Mesenchymal stem cell (in vitro differentiated cells and primary cell): ENCODE measurements at regions not wholly inside any gene's neighbourhood (a gene's known extent, or its start where the extent isn't known, plus 50 kb on each side); places are given as distances from the start of the nearest gene placed in this dataset.

ENCODE experiments used
- DNase-seq: peaks from one replicate; pipeline ENCODE4 v3.0.0-alpha.2; 2013
- H2AFZ ChIP-seq: one replicate; pipeline ENCODE4 v1.6.1; 2013; ENCODE audit warnings: low read depth, mild to moderate bottlenecking, control low read depth, inconsistent platforms, low read length, moderate library complexity
- H2AK5ac ChIP-seq: 2 replicates; pipeline ENCODE4 v1.6.1; 2013; ENCODE audit warnings: low read length, moderate library complexity, mild to moderate bottlenecking, inconsistent platforms; ENCODE audit not compliant: severe bottlenecking
- H2BK120ac ChIP-seq: one replicate; pipeline ENCODE4 v1.6.1; 2013; ENCODE audit warnings: low read depth, mild to moderate bottlenecking, inconsistent platforms, low read length, moderate library complexity
- H2BK12ac ChIP-seq, 2 experiments: one replicate each; pipeline ENCODE4 v1.6.1; 2013; ENCODE audit warnings: inconsistent platforms in 2 of 2, low read length in 2 of 2, mild to moderate bottlenecking in 2 of 2, moderate library complexity in 2 of 2, control low read depth in 1 of 2
- H2BK15ac ChIP-seq: one replicate; pipeline ENCODE4 v1.6.1; 2013; ENCODE audit warnings: mild to moderate bottlenecking, low read depth, inconsistent platforms; ENCODE audit not compliant: poor library complexity, severe bottlenecking
- H2BK5ac ChIP-seq: 2 replicates; pipeline ENCODE4 v1.6.1; 2013; ENCODE audit warnings: low read depth, mild to moderate bottlenecking, low read length, control low read depth, inconsistent platforms; ENCODE audit not compliant: poor library complexity, severe bottlenecking
- H3K14ac ChIP-seq, 2 experiments: one replicate each; pipeline ENCODE4 v1.6.1; 2013; ENCODE audit warnings: inconsistent platforms in 2 of 2, low read length in 2 of 2, control low read depth in 1 of 2, mild to moderate bottlenecking in 1 of 2, moderate library complexity in 1 of 2
- H3K18ac ChIP-seq, 2 experiments: one replicate each; pipeline ENCODE4 v1.6.1; 2013; ENCODE audit warnings: inconsistent platforms in 2 of 2, low read length in 2 of 2, control low read depth in 1 of 2, low read depth in 1 of 2, mild to moderate bottlenecking in 1 of 2
- H3K23ac ChIP-seq, 2 experiments: one replicate each; pipeline ENCODE4 v1.6.1; 2013; ENCODE audit warnings: inconsistent platforms in 2 of 2, low read length in 2 of 2, mild to moderate bottlenecking in 2 of 2, moderate library complexity in 2 of 2, control low read depth in 1 of 2
- H3K27ac ChIP-seq: 2 replicates; pipeline ENCODE4 v1.5.1; 2013; ENCODE audit warnings: mild to moderate bottlenecking, moderate library complexity, low read length, control low read depth, inconsistent platforms; ENCODE audit not compliant: poor library complexity, severe bottlenecking
- H3K27me3 ChIP-seq, 2 experiments: 2 replicates each; pipeline versions ENCODE4 v1.6.1 to v1.7.0; 2013; ENCODE audit warnings: low read length in 2 of 2, mild to moderate bottlenecking in 2 of 2, moderate library complexity in 2 of 2, control low read depth in 1 of 2, inconsistent platforms in 1 of 2; ENCODE audit not compliant: control insufficient read depth in 1 of 2, insufficient read depth in 1 of 2
- H3K36me3 ChIP-seq, 2 experiments: 2 replicates each; pipeline versions ENCODE4 v1.6.1 to v1.7.0; 2013; ENCODE audit warnings: low read length in 2 of 2, control low read depth in 1 of 2, inconsistent platforms in 1 of 2, low read depth in 1 of 2, mild to moderate bottlenecking in 1 of 2; ENCODE audit not compliant: insufficient read depth in 2 of 2, control insufficient read depth in 1 of 2
- H3K4ac ChIP-seq, 2 experiments: one replicate each; pipeline ENCODE4 v1.6.1; 2013; ENCODE audit warnings: inconsistent platforms in 2 of 2, low read length in 2 of 2, mild to moderate bottlenecking in 2 of 2, moderate library complexity in 2 of 2, control low read depth in 1 of 2, low read depth in 1 of 2
- H3K4me1 ChIP-seq: 2 replicates; pipeline ENCODE4 v1.6.1; 2013; ENCODE audit warnings: low read depth, low read length, control low read depth; ENCODE audit not compliant: control insufficient read depth, insufficient read depth
- H3K4me2 ChIP-seq: 2 replicates; pipeline ENCODE4 v1.6.1; 2013; ENCODE audit warnings: low read length, mild to moderate bottlenecking, inconsistent platforms; ENCODE audit not compliant: poor library complexity, severe bottlenecking
- H3K4me3 ChIP-seq, 2 experiments: 2 replicates each; pipeline versions ENCODE4 v1.5.1 to v1.7.0; 2013; ENCODE audit warnings: low read length in 2 of 2, mild to moderate bottlenecking in 2 of 2, control low read depth in 1 of 2, low read depth in 1 of 2; ENCODE audit not compliant: insufficient read depth in 1 of 2
- H3K79me1 ChIP-seq: replicated peaks from 2 replicates; pipeline ENCODE4 v1.6.1; 2013; ENCODE audit warnings: mild to moderate bottlenecking, control low read depth, low read length, inconsistent platforms; ENCODE audit not compliant: poor library complexity, severe bottlenecking
- H3K9ac ChIP-seq: 2 replicates; pipeline ENCODE4 v1.7.0; 2013; ENCODE audit warnings: mild to moderate bottlenecking, low read length, moderate library complexity
- H3K9me3 ChIP-seq: 2 replicates; pipeline ENCODE4 v1.7.0; 2013; ENCODE audit warnings: mild to moderate bottlenecking, low read length; ENCODE audit not compliant: control insufficient read depth
- H4K8ac ChIP-seq: one replicate; pipeline ENCODE4 v1.6.1; 2013; ENCODE audit warnings: inconsistent platforms, mild to moderate bottlenecking, low read length, moderate library complexity
- H4K91ac ChIP-seq: one replicate; pipeline ENCODE4 v1.6.1; 2013; ENCODE audit warnings: mild to moderate bottlenecking, low read length, inconsistent platforms
- WGBS: methylation state at CpG from one replicate; pipeline ENCODE4 v1.1.7; 2013; ENCODE audit warnings: mixed read lengths; 5-methylcytosine and 5-hydroxymethylcytosine counted together

- Histone ChIP-seq H3K9ac (no peak overlapping the region), H3K18ac (no peak overlapping the region), H2BK15ac (no peak overlapping the region), H3K4ac (no peak overlapping the region), H2AFZ (no peak overlapping the region), H2AK5ac (no peak overlapping the region), H2BK12ac (no peak overlapping the region), H3K27me3 (no peaks in the 10 kb centered on the region), H2BK120ac (no peak overlapping the region), H3K9me3 (no peaks in the 10 kb centered on the region), H3K23ac (no peak overlapping the region), H3K14ac (no peak overlapping the region), H3K4me2 (no peak overlapping the region), H3K4me3 (no peak overlapping the region), H3K4me1 (no peaks in the 10 kb centered on the region), H4K8ac (no peak overlapping the region), H3K27ac (no peak overlapping the region), H4K91ac (no peak overlapping the region), H3K79me1 (no peaks in the 10 kb centered on the region), H2BK5ac (no peak overlapping the region), H3K36me3 (no peaks in the 10 kb centered on the region)
- DNase-seq: no peak
- WGBS: 65% methylated on average over 2 of the region's 3 CpGs
Measured at GRCh38 chr7:97512441-97513207, 219.3 kb upstream of the TAC1 start.

DNA sequence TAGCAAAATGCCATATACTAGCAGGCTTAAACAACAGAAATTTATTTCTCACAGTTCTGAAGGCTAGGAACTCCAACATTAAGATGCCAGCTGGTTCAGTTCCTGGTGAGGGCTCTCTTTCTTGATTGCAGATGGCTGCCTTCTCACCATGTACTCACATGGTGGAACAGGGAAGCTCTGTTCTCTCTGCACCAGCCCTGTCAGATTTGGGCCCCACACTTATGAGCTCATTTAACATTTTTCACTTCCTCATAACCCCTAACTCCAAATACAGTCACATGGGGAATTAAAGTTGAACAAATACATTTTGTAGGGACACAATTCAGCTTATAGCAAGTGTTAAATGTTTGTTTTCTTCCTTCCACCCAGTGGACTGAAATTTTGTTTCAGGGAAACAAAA lies 218.6 kb upstream of the TAC1 start:
- no peak overlapping the region for H3K4me2 ChIP-seq
- H4K8ac ChIP-seq: no peak overlapping the region
- H3K79me1 ChIP-seq: no peaks in the 10 kb centered on the region
- no peak overlapping the region for H3K4ac ChIP-seq
- no peaks in the 10 kb centered on the region for H3K4me1 ChIP-seq
- H3K23ac ChIP-seq: no peak overlapping the region
- no peak overlapping the region for H2AFZ ChIP-seq
- H2BK15ac ChIP-seq: no peak overlapping the region
- H3K18ac ChIP-seq: no peak overlapping the region
- no peak overlapping the region for H2BK120ac ChIP-seq
- H2BK5ac ChIP-seq: no peak overlapping the region
- H2BK12ac ChIP-seq: no peak overlapping the region
- H2AK5ac ChIP-seq: no peak overlapping the region
- no peaks in the 10 kb centered on the region for H3K9me3 ChIP-seq
- no peaks in the 10 kb centered on the region for H3K27me3 ChIP-seq
- no peak for DNase-seq
- no peak overlapping the region for H3K14ac ChIP-seq
- no peaks in the 10 kb centered on the region for H3K36me3 ChIP-seq
- H3K4me3 ChIP-seq: no peak overlapping the region
- no peak overlapping the region for H3K9ac ChIP-seq
- no peak overlapping the region for H4K91ac ChIP-seq
- H3K27ac ChIP-seq: no peak overlapping the region

- H3K4ac ChIP-seq: no peak overlapping the region
- no peak overlapping the region for H3K4me3 ChIP-seq
- no peak overlapping the region for H3K4me2 ChIP-seq
- WGBS: 88% methylated on average over 13 of the region's 14 CpGs
- no peak overlapping the region for H2AK5ac ChIP-seq
- H3K9me3 ChIP-seq: peaks cover 27% of the 10 kb centered on the region
- H2BK5ac ChIP-seq: no peak overlapping the region
- H2BK120ac ChIP-seq: no peak overlapping the region
- no peak overlapping the region for H3K14ac ChIP-seq
- no peak overlapping the region for H2BK12ac ChIP-seq
- no peak for DNase-seq
- no peaks in the 10 kb centered on the region for H3K27me3 ChIP-seq
- H3K23ac ChIP-seq: no peak overlapping the region
- no peak overlapping the region for H3K18ac ChIP-seq
- no peaks in the 10 kb centered on the region for H3K36me3 ChIP-seq
- no peak overlapping the region for H2AFZ ChIP-seq
- no peaks in the 10 kb centered on the region for H3K79me1 ChIP-seq
- H3K9ac ChIP-seq: no peak overlapping the region
- no peak overlapping the region for H2BK15ac ChIP-seq
- H3K27ac ChIP-seq: no peak overlapping the region
- H4K91ac ChIP-seq: no peak overlapping the region
- H3K4me1 ChIP-seq: no peaks in the 10 kb centered on the region
- no peak overlapping the region for H4K8ac ChIP-seq
Measured at GRCh38 chr7:97541188-97541587, 190.7 kb upstream of the TAC1 start.

GRCh38 chr7:97555857-97556421 lies 175.9 kb upstream of the TAC1 start:
- Histone ChIP-seq H2AFZ (no peak overlapping the region), H3K23ac (no peak overlapping the region), H3K4ac (no peak overlapping the region), H3K79me1 (no peaks in the 10 kb centered on the region), H3K4me2 (no peak overlapping the region), H3K27me3 (no peaks in the 10 kb centered on the region), H2BK15ac (no peak overlapping the region), H3K14ac (no peak overlapping the region), H2AK5ac (no peak overlapping the region), H3K9me3 (peaks cover 28% of the 10 kb centered on the region), H2BK120ac (no peak overlapping the region), H3K9ac (no peak overlapping the region), H2BK5ac (no peak overlapping the region), H4K8ac (no peak overlapping the region), H4K91ac (no peak overlapping the region), H3K18ac (no peak overlapping the region), H3K36me3 (no peaks in the 10 kb centered on the region), H3K4me3 (no peak overlapping the region), H3K4me1 (no peaks in the 10 kb centered on the region), H3K27ac (no peak overlapping the region), H2BK12ac (no peak overlapping the region)
- no peak for DNase-seq
- 91% methylated on average over 6 of the region's 8 CpGs for WGBS
